CD14-positive monocyte (primary cell): ENCODE measurements at regions not wholly inside any gene's neighbourhood (a gene's known extent, or its start where the extent isn't known, plus 50 kb on each side); places are given as distances from the start of the nearest gene placed in this dataset.

Experiments
- DNase-seq, 3 donors: peaks; one replicate each; pipeline ENCODE4 v3.0.0-alpha.2; 2011 to 2022
- H2AFZ ChIP-seq: 2 replicates; pipeline ENCODE4 v1.6.0; 2012; ENCODE audit warnings: mild to moderate bottlenecking, low read depth, low read length, inconsistent platforms; ENCODE audit not compliant: insufficient read depth, poor library complexity, severe bottlenecking
- H3K27ac ChIP-seq, 2 donors: 1 replicate in 1 of 2; 2 replicates in 1 of 2; pipeline ENCODE4 v1.5.1; 2012 to 2013; ENCODE audit warnings: low read length in 2 of 2, control low read depth in 1 of 2, inconsistent platforms in 1 of 2, low read depth in 1 of 2, mild to moderate bottlenecking in 1 of 2
- H3K27me3 ChIP-seq, 2 donors: one replicate each; pipeline versions ENCODE4 v1.6.0 to v1.6.1; 2011 to 2013; ENCODE audit warnings: low read length in 2 of 2; ENCODE audit not compliant: control insufficient read depth in 2 of 2, insufficient read depth in 2 of 2
- H3K36me3 ChIP-seq, 2 donors: replicated peaks in 1 of 2; 1 replicate in 1 of 2; 2 replicates in 1 of 2; pipeline versions ENCODE4 v1.5.1 to v1.6.1; 2012 to 2013; ENCODE audit warnings: low read length in 2 of 2, control low read depth in 1 of 2, inconsistent platforms in 1 of 2, mild to moderate bottlenecking in 1 of 2; ENCODE audit not compliant: insufficient read depth in 2 of 2, control insufficient read depth in 1 of 2
- H3K4me1 ChIP-seq, 2 donors: 1 replicate in 1 of 2; 2 replicates in 1 of 2; pipeline versions ENCODE4 v1.5.1 to v1.6.1; 2012 to 2013; ENCODE audit warnings: low read length in 2 of 2, control low read depth in 1 of 2, inconsistent platforms in 1 of 2, mild to moderate bottlenecking in 1 of 2, moderate library complexity in 1 of 2; ENCODE audit not compliant: insufficient read depth in 2 of 2, control insufficient read depth in 1 of 2
- H3K4me2 ChIP-seq: replicated peaks from 2 replicates; pipeline ENCODE3; 2012; ENCODE audit warnings: low read length, moderate library complexity, mild to moderate bottlenecking; ENCODE audit not compliant: poor library complexity, severe bottlenecking; ENCODE audit errors: extremely low read depth
- H3K4me3 ChIP-seq, 3 experiments: fragments of 200-600 bp in 1 of 3; sonication (generic) in 1 of 3; replicated peaks in 1 of 3; 1 replicate in 2 of 3; 2 replicates in 1 of 3; pipeline ENCODE4 v1.5.1; 2011 to 2013; ENCODE audit warnings: low read length in 3 of 3, mild to moderate bottlenecking in 3 of 3, control low read depth in 2 of 3, low read depth in 2 of 3, inconsistent platforms in 1 of 3, moderate library complexity in 1 of 3
- H3K79me2 ChIP-seq: 2 replicates; pipeline ENCODE4 v1.6.0; 2012; ENCODE audit warnings: mild to moderate bottlenecking, control low read depth, inconsistent platforms, low read length, moderate library complexity; ENCODE audit not compliant: insufficient read depth
- H3K9ac ChIP-seq: 2 replicates; pipeline ENCODE4 v1.6.0; 2017; ENCODE audit warnings: low read length, mild to moderate bottlenecking; ENCODE audit not compliant: insufficient read depth, poor library complexity, severe bottlenecking
- H3K9me3 ChIP-seq, 2 donors: replicated peaks in 1 of 2; 1 replicate in 1 of 2; 2 replicates in 1 of 2; pipeline versions ENCODE4 v1.5.1 to v1.6.1; 2012 to 2013; ENCODE audit warnings: low read length in 2 of 2, control low read depth in 1 of 2; ENCODE audit not compliant: control insufficient read depth in 1 of 2, insufficient read depth in 1 of 2
- H4K20me1 ChIP-seq: 2 replicates; pipeline ENCODE4 v1.6.0; 2012; ENCODE audit warnings: mild to moderate bottlenecking, low read length, control low read depth, moderate library complexity; ENCODE audit not compliant: insufficient read depth
- H3K27ac Mint-ChIP-seq, 7 donors: one replicate each; pipeline ENCODE4 v1.8.0; 2020; ENCODE audit warnings: mild to moderate bottlenecking in 7 of 7, mixed read lengths in 7 of 7, moderate library complexity in 6 of 7, inconsistent platforms in 2 of 7
- H3K27me3 Mint-ChIP-seq, 3 donors: one replicate each; pipeline ENCODE4 v1.8.0; 2021 to 2022; ENCODE audit warnings: low read depth in 3 of 3, mild to moderate bottlenecking in 3 of 3, mixed read lengths in 3 of 3, moderate library complexity in 3 of 3, inconsistent platforms in 1 of 3
- H3K36me3 Mint-ChIP-seq, 2 donors: one replicate each; pipeline ENCODE4 v1.8.0; 2020; ENCODE audit warnings: mixed read lengths in 2 of 2, inconsistent platforms in 1 of 2, mild to moderate bottlenecking in 1 of 2
- H3K4me1 Mint-ChIP-seq: one replicate; pipeline ENCODE4 v1.8.0; 2020; ENCODE audit warnings: mild to moderate bottlenecking, mixed read lengths
- H3K4me3 Mint-ChIP-seq, 2 donors: one replicate each; pipeline ENCODE4 v1.8.0; 2020; ENCODE audit warnings: mild to moderate bottlenecking in 2 of 2, mixed read lengths in 2 of 2, moderate library complexity in 1 of 2
- H3K9me3 Mint-ChIP-seq, 7 donors: one replicate each; pipeline ENCODE4 v1.8.0; 2020 to 2022; ENCODE audit warnings: mixed read lengths in 7 of 7, mild to moderate bottlenecking in 6 of 7, moderate library complexity in 6 of 7, inconsistent platforms in 2 of 7
- WGBS: methylation state at CpG from one replicate; pipeline ENCODE4 v1.1.5; 2013; ENCODE audit warnings: missing lambda C conversion rate; ENCODE audit not compliant: insufficient coverage; 5-methylcytosine and 5-hydroxymethylcytosine counted together
- intact Hi-C, 2 donors: fragments of 100-400 bp; cut with micrococcal nuclease; formaldehyde crosslinking; loops; one replicate each; pipeline versions ENCODE4 v1.15.0 to v1.15.1; 2023
- TF ChIP-seq, protein P1 (sequence below): fragments of 200-600 bp; IDR thresholded peaks from one replicate; pipeline ENCODE4 v1.8.0; 2022; ENCODE audit warnings: antibody characterized with exemption, mild to moderate bottlenecking

DNA sequence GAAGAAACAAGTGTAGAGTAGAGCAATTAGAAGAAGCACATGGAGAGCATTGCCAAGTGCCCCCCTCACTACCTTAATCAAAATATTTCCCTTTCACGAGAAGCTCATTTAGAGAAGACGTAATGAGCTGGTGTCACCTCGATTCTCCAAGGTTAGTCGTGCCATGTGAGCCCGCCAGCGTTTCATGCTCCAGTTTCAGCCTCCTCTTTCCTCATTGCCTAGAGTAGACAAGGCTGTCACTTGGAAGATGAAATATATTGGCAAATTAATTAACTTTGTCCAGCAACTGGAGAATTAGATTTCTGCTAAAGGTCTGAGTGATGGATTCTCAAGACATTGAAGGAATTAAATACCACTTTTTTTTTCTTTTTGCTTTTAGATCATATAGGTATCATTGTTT is 399.6 kb downstream of the TUSC7 start:
- TF ChIP-seq, protein P1, sequence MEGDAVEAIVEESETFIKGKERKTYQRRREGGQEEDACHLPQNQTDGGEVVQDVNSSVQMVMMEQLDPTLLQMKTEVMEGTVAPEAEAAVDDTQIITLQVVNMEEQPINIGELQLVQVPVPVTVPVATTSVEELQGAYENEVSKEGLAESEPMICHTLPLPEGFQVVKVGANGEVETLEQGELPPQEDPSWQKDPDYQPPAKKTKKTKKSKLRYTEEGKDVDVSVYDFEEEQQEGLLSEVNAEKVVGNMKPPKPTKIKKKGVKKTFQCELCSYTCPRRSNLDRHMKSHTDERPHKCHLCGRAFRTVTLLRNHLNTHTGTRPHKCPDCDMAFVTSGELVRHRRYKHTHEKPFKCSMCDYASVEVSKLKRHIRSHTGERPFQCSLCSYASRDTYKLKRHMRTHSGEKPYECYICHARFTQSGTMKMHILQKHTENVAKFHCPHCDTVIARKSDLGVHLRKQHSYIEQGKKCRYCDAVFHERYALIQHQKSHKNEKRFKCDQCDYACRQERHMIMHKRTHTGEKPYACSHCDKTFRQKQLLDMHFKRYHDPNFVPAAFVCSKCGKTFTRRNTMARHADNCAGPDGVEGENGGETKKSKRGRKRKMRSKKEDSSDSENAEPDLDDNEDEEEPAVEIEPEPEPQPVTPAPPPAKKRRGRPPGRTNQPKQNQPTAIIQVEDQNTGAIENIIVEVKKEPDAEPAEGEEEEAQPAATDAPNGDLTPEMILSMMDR, result no peak
- Histone ChIP-seq H4K20me1 (no peaks in the 10 kb centered on the region), H3K27me3 (no peaks in the 10 kb centered on the region), H3K79me2 (no peaks in the 10 kb centered on the region), H3K4me1 (no peaks in the 10 kb centered on the region), H3K27ac (no peak overlapping the region), H3K36me3 (no peaks in the 10 kb centered on the region), H3K4me2 (no peak overlapping the region), H3K4me3 (no peak overlapping the region), H3K9ac (no peak overlapping the region), H3K9me3 (no peaks in the 10 kb centered on the region), H2AFZ (no peak overlapping the region)
- no peak overlapping the region for H3K27ac Mint-ChIP-seq
- DNase-seq, result no peak
- H3K9me3 Mint-ChIP-seq, result peaks cover 0 to 6% (median 1%) of the 10 kb centered on the region in 7 donors
- peaks cover 0 to 13% (median 3%) of the 10 kb centered on the region in 3 donors for H3K27me3 Mint-ChIP-seq
- no peak overlapping the region for H3K4me3 Mint-ChIP-seq
- H3K36me3 Mint-ChIP-seq, result no peaks in the 10 kb centered on the region
- no peaks in the 10 kb centered on the region for H3K4me1 Mint-ChIP-seq
- WGBS, result 100% methylated on average over 4 of the region's 6 CpGs
- intact Hi-C loops, result no loop called here

DNA sequence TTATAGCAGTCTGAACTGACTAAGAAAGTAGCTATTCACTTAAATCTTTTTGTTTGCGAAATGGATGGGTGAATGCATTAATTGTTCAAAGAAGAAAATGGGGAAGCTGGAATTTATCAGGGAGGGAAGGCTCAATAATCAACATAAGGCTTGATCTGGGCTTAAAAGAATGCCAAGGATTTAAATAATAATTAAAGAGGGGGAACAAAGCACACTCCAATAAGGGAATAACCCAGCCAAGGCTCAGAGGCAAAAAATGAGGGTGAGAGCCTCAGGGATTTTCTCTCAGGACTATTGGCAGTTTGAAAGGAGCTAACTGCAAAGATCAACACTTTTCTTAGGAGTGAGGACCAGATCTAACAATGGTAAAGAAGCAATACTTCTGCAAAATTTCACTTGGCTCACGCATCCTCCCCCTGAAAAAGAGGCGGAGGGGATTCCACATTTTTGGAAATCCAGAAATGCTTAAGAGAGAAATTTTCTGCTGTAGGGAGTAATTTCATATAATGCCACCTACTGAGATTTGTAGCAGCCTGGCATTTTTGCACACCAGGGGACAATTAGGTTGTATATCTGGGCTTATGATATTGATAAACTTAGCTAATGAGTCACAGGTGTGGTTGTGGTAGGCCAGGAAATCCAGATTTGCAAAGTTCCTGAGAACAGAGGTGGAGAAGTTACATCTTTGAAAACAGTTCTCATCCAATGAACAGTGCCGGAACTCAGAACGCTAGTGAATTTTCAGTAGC is 405.1 kb downstream of the TUSC7 start:
- H3K4me2 ChIP-seq, result no peak overlapping the region
- H3K4me1 Mint-ChIP-seq, result no peaks in the 10 kb centered on the region
- H3K9me3 Mint-ChIP-seq, result peaks cover 0 to 3% (median under 1%) of the 10 kb centered on the region in 7 donors
- intact Hi-C loops, result no loop called here
- H2AFZ ChIP-seq, result no peak overlapping the region
- TF ChIP-seq, protein P1, result no peak
- H3K9me3 ChIP-seq, result no peaks in the 10 kb centered on the region
- no peaks in the 10 kb centered on the region for H3K4me1 ChIP-seq
- 93% methylated on average over 2 of the region's 5 CpGs for WGBS
- DNase-seq, result no peak
- H3K9ac ChIP-seq, result no peak overlapping the region
- H3K27ac ChIP-seq, result no peak overlapping the region
- H3K27me3 ChIP-seq, result no peaks in the 10 kb centered on the region
- H3K36me3 ChIP-seq, result no peaks in the 10 kb centered on the region
- no peaks in the 10 kb centered on the region for H3K36me3 Mint-ChIP-seq
- H3K4me3 ChIP-seq, result no peak overlapping the region
- H4K20me1 ChIP-seq, result no peaks in the 10 kb centered on the region
- peaks cover 0 to 11% (median under 1%) of the 10 kb centered on the region in 3 donors for H3K27me3 Mint-ChIP-seq
- no peak overlapping the region for H3K4me3 Mint-ChIP-seq
- H3K79me2 ChIP-seq, result no peaks in the 10 kb centered on the region
- H3K27ac Mint-ChIP-seq, result no peak overlapping the region
